NT2/D1 (cell line): ENCODE measurements at regions not wholly inside any gene's neighbourhood (a gene's known extent, or its start where the extent isn't known, plus 50 kb on each side); places are given as distances from the start of the nearest gene placed in this dataset.
"Not testable (repeated sequence)": the region's sequence is repeated elsewhere in the genome, so short reads cannot be mapped to it uniquely, and the experiment has no call there.

Experiments used
- DNase-seq: peaks from one replicate; pipeline ENCODE4 v3.0.0-alpha.2; 2011; ENCODE audit warnings: low read depth, low spot score
- H3K27me3 ChIP-seq: 2 replicates; pipeline ENCODE4 v1.6.0; 2011; ENCODE audit warnings: mild to moderate bottlenecking; ENCODE audit not compliant: insufficient read length, insufficient read depth
- H3K36me3 ChIP-seq: 2 replicates; pipeline ENCODE4 v1.6.1; 2011; ENCODE audit warnings: mild to moderate bottlenecking, low read length, mixed read lengths; ENCODE audit not compliant: insufficient read depth, insufficient read length
- H3K4me1 ChIP-seq: 2 replicates; pipeline ENCODE4 v1.5.1; 2011; ENCODE audit not compliant: insufficient read depth, insufficient read length
- H3K4me3 ChIP-seq: 2 replicates; pipeline ENCODE4 v1.5.1; 2011; ENCODE audit warnings: low read depth; ENCODE audit not compliant: insufficient read length
- H3K9ac ChIP-seq: 2 replicates; pipeline ENCODE4 v1.6.0; 2011; ENCODE audit warnings: low read depth; ENCODE audit not compliant: insufficient read length
- H3K9me3 ChIP-seq: 2 replicates; pipeline ENCODE4 v1.5.1; 2011; ENCODE audit warnings: mild to moderate bottlenecking, low read length; ENCODE audit not compliant: insufficient read depth
- SUZ12 ChIP-seq: IDR thresholded peaks from 2 replicates; pipeline ENCODE4 v1.6.1; 2011; ENCODE audit not compliant: insufficient read length, insufficient read depth; ENCODE audit errors: extremely low read depth
- YY1 ChIP-seq: IDR thresholded peaks from 2 replicates; pipeline ENCODE4 v1.6.1; 2011; ENCODE audit not compliant: insufficient read length, insufficient read depth
- ZNF274 ChIP-seq: IDR thresholded peaks from 2 replicates; pipeline ENCODE4 v1.6.1; 2011; ENCODE audit warnings: mild to moderate bottlenecking, low read depth, low read length

GRCh38 chr2:205865056-205865455 lies 182.8 kb downstream of the NRP2 start:
- H3K9ac ChIP-seq, result no peak overlapping the region
- H3K4me1 ChIP-seq, result no peaks in the 10 kb centered on the region
- DNase-seq, result no peak
- H3K4me3 ChIP-seq, result no peak overlapping the region
- TF ChIP-seq ZNF274 (no peak), YY1 (no peak)
- H3K9me3 ChIP-seq, result no peaks in the 10 kb centered on the region
- H3K27me3 ChIP-seq, result no peaks in the 10 kb centered on the region
- no peaks in the 10 kb centered on the region for H3K36me3 ChIP-seq

GRCh38 chr2:205864491-205864890 lies 182.2 kb downstream of the NRP2 start:
- H3K4me3 ChIP-seq, result no peak overlapping the region
- DNase-seq, result no peak
- H3K36me3 ChIP-seq, result no peaks in the 10 kb centered on the region
- H3K27me3 ChIP-seq, result no peaks in the 10 kb centered on the region
- TF ChIP-seq SUZ12 (no peak), ZNF274 (no peak), YY1 (no peak)
- H3K9ac ChIP-seq, result no peak overlapping the region
- H3K9me3 ChIP-seq, result no peaks in the 10 kb centered on the region
- no peaks in the 10 kb centered on the region for H3K4me1 ChIP-seq

GRCh38 chr2:205862761-205863160 lies 180.5 kb downstream of the NRP2 start:
- not testable (repeated sequence) for H3K27me3 ChIP-seq, H3K4me1 ChIP-seq, H3K9me3 ChIP-seq, H3K36me3 ChIP-seq, DNase-seq, H3K4me3 ChIP-seq, H3K9ac ChIP-seq

GRCh38 chr2:205860885-205861284 lies 178.6 kb downstream of the NRP2 start:
- Histone ChIP-seq H3K4me3 (no peak overlapping the region), H3K4me1 (no peaks in the 10 kb centered on the region), H3K36me3 (no peaks in the 10 kb centered on the region), H3K27me3 (no peaks in the 10 kb centered on the region), H3K9me3 (no peaks in the 10 kb centered on the region), H3K9ac (no peak overlapping the region)
- TF ChIP-seq ZNF274 (no peak), SUZ12 (no peak), YY1 (no peak)
- no peak for DNase-seq

GRCh38 chr2:205860181-205860580 lies 177.9 kb downstream of the NRP2 start:
- H3K27me3 ChIP-seq, result no peaks in the 10 kb centered on the region
- no peaks in the 10 kb centered on the region for H3K4me1 ChIP-seq
- no peaks in the 10 kb centered on the region for H3K9me3 ChIP-seq
- TF ChIP-seq SUZ12 (no peak), YY1 (no peak), ZNF274 (no peak)
- H3K4me3 ChIP-seq, result no peak overlapping the region
- no peaks in the 10 kb centered on the region for H3K36me3 ChIP-seq
- H3K9ac ChIP-seq, result no peak overlapping the region
- no peak for DNase-seq

- Histone ChIP-seq H3K9ac (no peak overlapping the region), H3K4me3 (no peak overlapping the region), H3K36me3 (no peaks in the 10 kb centered on the region), H3K4me1 (no peaks in the 10 kb centered on the region), H3K9me3 (no peaks in the 10 kb centered on the region), H3K27me3 (no peaks in the 10 kb centered on the region)
- TF ChIP-seq SUZ12, result no peak
- no peak for DNase-seq
Measured at GRCh38 chr2:205858881-205859441, 176.7 kb downstream of the NRP2 start.

GRCh38 chr2:205858275-205858674 lies 176.0 kb downstream of the NRP2 start:
- H3K4me1 ChIP-seq, result no peaks in the 10 kb centered on the region
- TF ChIP-seq ZNF274 (no peak), YY1 (no peak), SUZ12 (no peak)
- H3K9me3 ChIP-seq, result no peaks in the 10 kb centered on the region
- H3K4me3 ChIP-seq, result no peak overlapping the region
- no peak for DNase-seq
- no peaks in the 10 kb centered on the region for H3K36me3 ChIP-seq
- no peak overlapping the region for H3K9ac ChIP-seq
- no peaks in the 10 kb centered on the region for H3K27me3 ChIP-seq

GRCh38 chr2:205857520-205858237 lies 175.4 kb downstream of the NRP2 start:
- H3K27me3 ChIP-seq, result no peaks in the 10 kb centered on the region
- H3K36me3 ChIP-seq, result no peaks in the 10 kb centered on the region
- DNase-seq, result no peak
- no peak overlapping the region for H3K4me3 ChIP-seq
- no peak for TF ChIP-seq SUZ12
- no peak for TF ChIP-seq YY1
- no peak for TF ChIP-seq ZNF274
- no peak overlapping the region for H3K9ac ChIP-seq
- no peaks in the 10 kb centered on the region for H3K4me1 ChIP-seq
- no peaks in the 10 kb centered on the region for H3K9me3 ChIP-seq
